CD14-positive monocyte (primary cell): ENCODE measurements at regions not wholly inside any gene's neighbourhood (a gene's known extent, or its start where the extent isn't known, plus 50 kb on each side); places are given as distances from the start of the nearest gene placed in this dataset.
"Not testable (repeated sequence)": the region's sequence is repeated elsewhere in the genome, so short reads cannot be mapped to it uniquely, and the experiment has no call there.

Source experiments
- DNase-seq, 3 donors: peaks; one replicate each; pipeline ENCODE4 v3.0.0-alpha.2; 2011 to 2022
- H2AFZ ChIP-seq: 2 replicates; pipeline ENCODE4 v1.6.0; 2012; ENCODE audit warnings: mild to moderate bottlenecking, low read depth, low read length, inconsistent platforms; ENCODE audit not compliant: insufficient read depth, poor library complexity, severe bottlenecking
- H3K27ac ChIP-seq, 2 donors: 1 replicate in 1 of 2; 2 replicates in 1 of 2; pipeline ENCODE4 v1.5.1; 2012 to 2013; ENCODE audit warnings: low read length in 2 of 2, control low read depth in 1 of 2, inconsistent platforms in 1 of 2, low read depth in 1 of 2, mild to moderate bottlenecking in 1 of 2
- H3K27me3 ChIP-seq, 2 donors: one replicate each; pipeline versions ENCODE4 v1.6.0 to v1.6.1; 2011 to 2013; ENCODE audit warnings: low read length in 2 of 2; ENCODE audit not compliant: control insufficient read depth in 2 of 2, insufficient read depth in 2 of 2
- H3K36me3 ChIP-seq, 2 donors: replicated peaks in 1 of 2; 1 replicate in 1 of 2; 2 replicates in 1 of 2; pipeline versions ENCODE4 v1.5.1 to v1.6.1; 2012 to 2013; ENCODE audit warnings: low read length in 2 of 2, control low read depth in 1 of 2, inconsistent platforms in 1 of 2, mild to moderate bottlenecking in 1 of 2; ENCODE audit not compliant: insufficient read depth in 2 of 2, control insufficient read depth in 1 of 2
- H3K4me1 ChIP-seq, 2 donors: 1 replicate in 1 of 2; 2 replicates in 1 of 2; pipeline versions ENCODE4 v1.5.1 to v1.6.1; 2012 to 2013; ENCODE audit warnings: low read length in 2 of 2, control low read depth in 1 of 2, inconsistent platforms in 1 of 2, mild to moderate bottlenecking in 1 of 2, moderate library complexity in 1 of 2; ENCODE audit not compliant: insufficient read depth in 2 of 2, control insufficient read depth in 1 of 2
- H3K4me2 ChIP-seq: replicated peaks from 2 replicates; pipeline ENCODE3; 2012; ENCODE audit warnings: low read length, moderate library complexity, mild to moderate bottlenecking; ENCODE audit not compliant: poor library complexity, severe bottlenecking; ENCODE audit errors: extremely low read depth
- H3K4me3 ChIP-seq, 3 experiments: fragments of 200-600 bp in 1 of 3; sonication (generic) in 1 of 3; replicated peaks in 1 of 3; 1 replicate in 2 of 3; 2 replicates in 1 of 3; pipeline ENCODE4 v1.5.1; 2011 to 2013; ENCODE audit warnings: low read length in 3 of 3, mild to moderate bottlenecking in 3 of 3, control low read depth in 2 of 3, low read depth in 2 of 3, inconsistent platforms in 1 of 3, moderate library complexity in 1 of 3
- H3K79me2 ChIP-seq: 2 replicates; pipeline ENCODE4 v1.6.0; 2012; ENCODE audit warnings: mild to moderate bottlenecking, control low read depth, inconsistent platforms, low read length, moderate library complexity; ENCODE audit not compliant: insufficient read depth
- H3K9ac ChIP-seq: 2 replicates; pipeline ENCODE4 v1.6.0; 2017; ENCODE audit warnings: low read length, mild to moderate bottlenecking; ENCODE audit not compliant: insufficient read depth, poor library complexity, severe bottlenecking
- H3K9me3 ChIP-seq, 2 donors: replicated peaks in 1 of 2; 1 replicate in 1 of 2; 2 replicates in 1 of 2; pipeline versions ENCODE4 v1.5.1 to v1.6.1; 2012 to 2013; ENCODE audit warnings: low read length in 2 of 2, control low read depth in 1 of 2; ENCODE audit not compliant: control insufficient read depth in 1 of 2, insufficient read depth in 1 of 2
- H4K20me1 ChIP-seq: 2 replicates; pipeline ENCODE4 v1.6.0; 2012; ENCODE audit warnings: mild to moderate bottlenecking, low read length, control low read depth, moderate library complexity; ENCODE audit not compliant: insufficient read depth
- H3K27ac Mint-ChIP-seq, 7 donors: one replicate each; pipeline ENCODE4 v1.8.0; 2020; ENCODE audit warnings: mild to moderate bottlenecking in 7 of 7, mixed read lengths in 7 of 7, moderate library complexity in 6 of 7, inconsistent platforms in 2 of 7
- H3K27me3 Mint-ChIP-seq, 3 donors: one replicate each; pipeline ENCODE4 v1.8.0; 2021 to 2022; ENCODE audit warnings: low read depth in 3 of 3, mild to moderate bottlenecking in 3 of 3, mixed read lengths in 3 of 3, moderate library complexity in 3 of 3, inconsistent platforms in 1 of 3
- H3K36me3 Mint-ChIP-seq, 2 donors: one replicate each; pipeline ENCODE4 v1.8.0; 2020; ENCODE audit warnings: mixed read lengths in 2 of 2, inconsistent platforms in 1 of 2, mild to moderate bottlenecking in 1 of 2
- H3K4me1 Mint-ChIP-seq: one replicate; pipeline ENCODE4 v1.8.0; 2020; ENCODE audit warnings: mild to moderate bottlenecking, mixed read lengths
- H3K4me3 Mint-ChIP-seq, 2 donors: one replicate each; pipeline ENCODE4 v1.8.0; 2020; ENCODE audit warnings: mild to moderate bottlenecking in 2 of 2, mixed read lengths in 2 of 2, moderate library complexity in 1 of 2
- H3K9me3 Mint-ChIP-seq, 7 donors: one replicate each; pipeline ENCODE4 v1.8.0; 2020 to 2022; ENCODE audit warnings: mixed read lengths in 7 of 7, mild to moderate bottlenecking in 6 of 7, moderate library complexity in 6 of 7, inconsistent platforms in 2 of 7
- CTCF ChIP-seq: fragments of 200-600 bp; IDR thresholded peaks from one replicate; pipeline ENCODE4 v1.8.0; 2022; ENCODE audit warnings: antibody characterized with exemption, mild to moderate bottlenecking
- WGBS: methylation state at CpG from one replicate; pipeline ENCODE4 v1.1.5; 2013; ENCODE audit warnings: missing lambda C conversion rate; ENCODE audit not compliant: insufficient coverage; 5-methylcytosine and 5-hydroxymethylcytosine counted together
- intact Hi-C, 2 donors: fragments of 100-400 bp; cut with micrococcal nuclease; formaldehyde crosslinking; loops; one replicate each; pipeline versions ENCODE4 v1.15.0 to v1.15.1; 2023

- H3K36me3 ChIP-seq: no peaks in the 10 kb centered on the region
- peak overlapping the region in 1 of 7 donors; percentile 72 for H3K27ac Mint-ChIP-seq
- H4K20me1 ChIP-seq: no peaks in the 10 kb centered on the region
- no peaks in the 10 kb centered on the region for H3K36me3 Mint-ChIP-seq
- intact Hi-C loops: no loop called here
- no peak overlapping the region for H3K4me2 ChIP-seq
- H3K27me3 ChIP-seq: no peaks in the 10 kb centered on the region
- no peaks in the 10 kb centered on the region for H3K4me1 ChIP-seq
- H3K27me3 Mint-ChIP-seq: peaks cover 2 to 12% (median 2%) of the 10 kb centered on the region in 3 donors
- H3K79me2 ChIP-seq: no peaks in the 10 kb centered on the region
- no peak overlapping the region for H2AFZ ChIP-seq
- no peak overlapping the region for H3K27ac ChIP-seq
- H3K4me1 Mint-ChIP-seq: no peaks in the 10 kb centered on the region
- H3K4me3 ChIP-seq: no peak overlapping the region
- peaks cover 0 to 13% (median 3%) of the 10 kb centered on the region in 7 donors for H3K9me3 Mint-ChIP-seq
- H3K9ac ChIP-seq: no peak overlapping the region
- H3K4me3 Mint-ChIP-seq: no peak overlapping the region
- WGBS: 100% methylated on average over 1 of the region's 2 CpGs
- no peak for DNase-seq
- TF ChIP-seq CTCF: no peak
- no peaks in the 10 kb centered on the region for H3K9me3 ChIP-seq
Observed at GRCh38 chr2:44056947-44057346, 61.2 kb upstream of the LRPPRC start.

GRCh38 chr2:44060286-44060685 is 64.5 kb upstream of the LRPPRC start:
- H3K9me3 ChIP-seq, intact Hi-C loops, H3K36me3 Mint-ChIP-seq, DNase-seq, H3K27ac ChIP-seq, H4K20me1 ChIP-seq, H3K4me3 Mint-ChIP-seq, H3K4me1 Mint-ChIP-seq, H3K36me3 ChIP-seq, H3K27me3 ChIP-seq, H2AFZ ChIP-seq, H3K4me3 ChIP-seq, H3K27ac Mint-ChIP-seq, H3K4me2 ChIP-seq, H3K79me2 ChIP-seq, H3K4me1 ChIP-seq, H3K9ac ChIP-seq: not testable (repeated sequence)
- peaks cover 2 to 16% (median 4%) of the 10 kb centered on the region in 3 donors for H3K27me3 Mint-ChIP-seq
- H3K9me3 Mint-ChIP-seq: peaks cover 0 to 13% (median 3%) of the 10 kb centered on the region in 7 donors
- WGBS: 80% methylated on average over 1 of the region's 1 CpG
